ENCODE measurements at regions not wholly inside any gene's neighbourhood (a gene's known extent, or its start where the extent isn't known, plus 50 kb on each side); places are given as distances from the start of the nearest gene placed in this dataset.

GRCh38 chr11:121376130-121376529 lies 76.0 kb upstream of the SORL1 start:
- TF ChIP-seq FOXM1 (IDR thresholded peaks at IDR 0.05; ENCODE audit: borderline replicate concordance) (no peak), SUZ12 (IDR thresholded peaks at IDR 0.05) (no peak), CTBP1 (IDR thresholded peaks at IDR 0.05; ENCODE audit: borderline replicate concordance) (no peak), PKNOX1 (IDR thresholded peaks at IDR 0.05) (no peak)

All from HEK293T (cell line).